Panc1 (cell line): ENCODE measurements at regions not wholly inside any gene's neighbourhood (a gene's known extent, or its start where the extent isn't known, plus 50 kb on each side); places are given as distances from the start of the nearest gene placed in this dataset.
"Not testable (repeated sequence)": the region's sequence is repeated elsewhere in the genome, so short reads cannot be mapped to it uniquely, and the experiment has no call there.

Source experiments
- CTCF ChIP-seq: fragments of 450-650 bp; IDR thresholded peaks from 2 replicates; pipeline ENCODE4 v1.5.1; 2017; ENCODE audit warnings: mild to moderate bottlenecking
- POLR2AphosphoS5 ChIP-seq: IDR thresholded peaks from 2 replicates; pipeline ENCODE4 v1.6.1; 2012; ENCODE audit warnings: mild to moderate bottlenecking, low read depth, low read length, moderate library complexity
- SIN3A ChIP-seq: IDR thresholded peaks from 2 replicates; pipeline ENCODE4 v1.6.1; 2012; ENCODE audit warnings: low read depth, mild to moderate bottlenecking, low read length, moderate library complexity, borderline replicate concordance; ENCODE audit not compliant: insufficient read depth
- TCF7L2 ChIP-seq: IDR thresholded peaks from 2 replicates; pipeline ENCODE4 v1.6.1; 2011; ENCODE audit warnings: mild to moderate bottlenecking, low read depth, low read length, inconsistent platforms
- TF ChIP-seq, protein P1 (sequence below), 2 experiments: IDR thresholded peaks; 2 replicates each; pipeline ENCODE4 v1.6.1; 2011 to 2012; ENCODE audit warnings: low read depth in 2 of 2, control low read depth in 1 of 2, low read length in 1 of 2, mild to moderate bottlenecking in 1 of 2, moderate library complexity in 1 of 2; ENCODE audit not compliant: insufficient read depth in 1 of 2

DNA sequence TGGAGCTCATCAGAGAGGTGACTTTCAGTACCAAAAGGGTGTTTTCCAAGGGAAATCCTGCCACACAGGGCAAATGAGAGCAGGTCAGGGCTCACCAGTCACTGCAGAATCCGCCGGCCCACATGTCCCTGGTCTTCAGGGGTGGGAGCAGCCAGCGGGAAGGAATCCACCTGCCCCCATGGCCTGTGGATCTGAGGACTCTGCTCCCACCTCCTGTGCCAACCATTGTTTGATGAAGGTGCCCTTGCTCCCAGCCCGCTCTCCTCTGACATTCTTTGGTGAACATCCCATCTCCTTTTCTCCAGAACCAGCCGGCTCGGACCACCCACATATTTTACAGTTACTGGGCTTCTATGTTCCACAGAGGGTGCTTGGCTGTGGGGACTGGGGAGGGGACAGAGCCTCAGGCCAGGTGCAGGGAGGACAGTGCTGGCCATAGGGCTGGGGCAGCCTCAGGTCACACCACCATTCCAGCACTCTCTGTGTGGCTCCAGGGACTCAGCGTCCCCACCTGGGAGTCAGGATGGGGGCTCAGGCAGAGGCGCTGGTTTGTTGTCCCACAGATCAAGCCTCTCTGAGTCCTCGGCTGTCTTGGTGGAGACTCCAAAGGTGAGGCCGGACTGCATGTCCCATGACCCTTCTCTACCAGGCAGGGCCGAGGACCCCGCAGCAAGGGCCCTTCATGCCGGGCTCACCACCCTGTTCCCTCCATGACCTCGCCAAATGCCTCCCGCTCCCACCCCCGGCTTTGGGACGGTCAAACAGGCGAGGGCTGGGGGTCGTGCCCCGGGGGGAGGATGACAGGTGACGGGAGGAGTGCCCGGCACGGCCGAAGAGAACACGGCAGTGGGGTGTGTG is 183.2 kb upstream of the ZNF469 start:
- TF ChIP-seq TCF7L2, POLR2AphosphoS5, CTCF, SIN3A: not testable (repeated sequence)
- TF ChIP-seq, protein P1, sequence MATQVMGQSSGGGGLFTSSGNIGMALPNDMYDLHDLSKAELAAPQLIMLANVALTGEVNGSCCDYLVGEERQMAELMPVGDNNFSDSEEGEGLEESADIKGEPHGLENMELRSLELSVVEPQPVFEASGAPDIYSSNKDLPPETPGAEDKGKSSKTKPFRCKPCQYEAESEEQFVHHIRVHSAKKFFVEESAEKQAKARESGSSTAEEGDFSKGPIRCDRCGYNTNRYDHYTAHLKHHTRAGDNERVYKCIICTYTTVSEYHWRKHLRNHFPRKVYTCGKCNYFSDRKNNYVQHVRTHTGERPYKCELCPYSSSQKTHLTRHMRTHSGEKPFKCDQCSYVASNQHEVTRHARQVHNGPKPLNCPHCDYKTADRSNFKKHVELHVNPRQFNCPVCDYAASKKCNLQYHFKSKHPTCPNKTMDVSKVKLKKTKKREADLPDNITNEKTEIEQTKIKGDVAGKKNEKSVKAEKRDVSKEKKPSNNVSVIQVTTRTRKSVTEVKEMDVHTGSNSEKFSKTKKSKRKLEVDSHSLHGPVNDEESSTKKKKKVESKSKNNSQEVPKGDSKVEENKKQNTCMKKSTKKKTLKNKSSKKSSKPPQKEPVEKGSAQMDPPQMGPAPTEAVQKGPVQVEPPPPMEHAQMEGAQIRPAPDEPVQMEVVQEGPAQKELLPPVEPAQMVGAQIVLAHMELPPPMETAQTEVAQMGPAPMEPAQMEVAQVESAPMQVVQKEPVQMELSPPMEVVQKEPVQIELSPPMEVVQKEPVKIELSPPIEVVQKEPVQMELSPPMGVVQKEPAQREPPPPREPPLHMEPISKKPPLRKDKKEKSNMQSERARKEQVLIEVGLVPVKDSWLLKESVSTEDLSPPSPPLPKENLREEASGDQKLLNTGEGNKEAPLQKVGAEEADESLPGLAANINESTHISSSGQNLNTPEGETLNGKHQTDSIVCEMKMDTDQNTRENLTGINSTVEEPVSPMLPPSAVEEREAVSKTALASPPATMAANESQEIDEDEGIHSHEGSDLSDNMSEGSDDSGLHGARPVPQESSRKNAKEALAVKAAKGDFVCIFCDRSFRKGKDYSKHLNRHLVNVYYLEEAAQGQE (IDR thresholded peaks at IDR 0.05; ENCODE audit: insufficient read depth in 1 of 2, low read depth in 2 of 2, low read length in 1 of 2) = not testable (repeated sequence)
